Mesothelial cell of epicardium (in vitro differentiated cells): ENCODE measurements at regions not wholly inside any gene's neighbourhood (a gene's known extent, or its start where the extent isn't known, plus 50 kb on each side); places are given as distances from the start of the nearest gene placed in this dataset.
"Not testable (repeated sequence)": the region's sequence is repeated elsewhere in the genome, so short reads cannot be mapped to it uniquely, and the experiment has no call there.

Experiments
- DNase-seq, 2 experiments: peaks; one replicate each; pipeline ENCODE4 v3.0.0; 2021; ENCODE audit warnings: low spot score in 2 of 2; ENCODE audit not compliant: unreplicated experiment in 2 of 2
- H3K27ac Mint-ChIP-seq: 2 replicates; pipeline ENCODE4 v1.8.0; 2021; ENCODE audit warnings: mixed read lengths
- H3K27me3 Mint-ChIP-seq: 2 replicates; pipeline ENCODE4 v1.8.0; 2021; ENCODE audit warnings: low read depth, mixed read lengths
- H3K36me3 Mint-ChIP-seq: 2 replicates; pipeline ENCODE4 v1.8.0; 2021; ENCODE audit warnings: mixed read lengths
- H3K4me1 Mint-ChIP-seq: 2 replicates; pipeline ENCODE4 v1.8.0; 2021; ENCODE audit warnings: mixed read lengths
- H3K4me3 Mint-ChIP-seq: 2 replicates; pipeline ENCODE4 v1.8.0; 2021; ENCODE audit warnings: mild to moderate bottlenecking, moderate library complexity, mixed read lengths
- H3K9me3 Mint-ChIP-seq: 2 replicates; pipeline ENCODE4 v1.8.0; 2021; ENCODE audit warnings: mixed read lengths
- CTCF ChIP-seq: fragments of 200-600 bp; sonication (generic); IDR thresholded peaks from one replicate; pipeline ENCODE4 v1.5.0; 2021; ENCODE audit warnings: antibody characterized with exemption; ENCODE audit not compliant: unreplicated experiment

GRCh38 chr7:76126632-76127031 lies 75.1 kb upstream of the SRRM3 start:
- Mint-ChIP-seq H3K4me3 (no peak overlapping the region), H3K27me3 (peaks cover 3% of the 10 kb centered on the region), H3K9me3 (no peaks in the 10 kb centered on the region), H3K27ac (no peak overlapping the region), H3K36me3 (no peaks in the 10 kb centered on the region), H3K4me1 (no peaks in the 10 kb centered on the region)
- no peak for TF ChIP-seq CTCF
- no peak for DNase-seq

GRCh38 chr7:76129366-76129765 lies 72.3 kb upstream of the SRRM3 start:
- no peak for DNase-seq
- Mint-ChIP-seq H3K4me3 (no peak overlapping the region), H3K27ac (no peak overlapping the region), H3K27me3 (peaks cover 19% of the 10 kb centered on the region), H3K36me3 (no peaks in the 10 kb centered on the region), H3K4me1 (no peaks in the 10 kb centered on the region), H3K9me3 (no peaks in the 10 kb centered on the region)
- no peak for TF ChIP-seq CTCF

GRCh38 chr7:76129836-76130235 lies 71.9 kb upstream of the SRRM3 start:
- H3K9me3 Mint-ChIP-seq, result no peaks in the 10 kb centered on the region
- H3K36me3 Mint-ChIP-seq, result no peaks in the 10 kb centered on the region
- TF ChIP-seq CTCF, result no peak
- DNase-seq, result no peak
- peaks cover 22% of the 10 kb centered on the region for H3K27me3 Mint-ChIP-seq
- no peak overlapping the region for H3K4me3 Mint-ChIP-seq
- no peaks in the 10 kb centered on the region for H3K4me1 Mint-ChIP-seq
- no peak overlapping the region for H3K27ac Mint-ChIP-seq

- not testable (repeated sequence) for H3K4me3 Mint-ChIP-seq, H3K9me3 Mint-ChIP-seq, H3K27ac Mint-ChIP-seq, H3K4me1 Mint-ChIP-seq, H3K36me3 Mint-ChIP-seq, DNase-seq
- H3K27me3 Mint-ChIP-seq, result peaks cover 30% of the 10 kb centered on the region
Observed at GRCh38 chr7:76130661-76131060, 71.0 kb upstream of the SRRM3 start.

GRCh38 chr7:76131887-76132286 lies 69.8 kb upstream of the SRRM3 start:
- not testable (repeated sequence) for DNase-seq, H3K9me3 Mint-ChIP-seq, H3K36me3 Mint-ChIP-seq, H3K4me3 Mint-ChIP-seq, H3K4me1 Mint-ChIP-seq, H3K27ac Mint-ChIP-seq
- peaks cover 39% of the 10 kb centered on the region for H3K27me3 Mint-ChIP-seq

- H3K27ac Mint-ChIP-seq, result no peak overlapping the region
- H3K9me3 Mint-ChIP-seq, result no peaks in the 10 kb centered on the region
- TF ChIP-seq CTCF, result no peak
- DNase-seq, result no peak
- no peaks in the 10 kb centered on the region for H3K36me3 Mint-ChIP-seq
- H3K4me1 Mint-ChIP-seq, result no peaks in the 10 kb centered on the region
- H3K27me3 Mint-ChIP-seq, result peaks cover 52% of the 10 kb centered on the region
- no peak overlapping the region for H3K4me3 Mint-ChIP-seq
Observed at GRCh38 chr7:76133164-76133775, 68.4 kb upstream of the SRRM3 start.

- Mint-ChIP-seq H3K36me3 (no peaks in the 10 kb centered on the region), H3K4me1 (no peaks in the 10 kb centered on the region), H3K4me3 (no peak overlapping the region), H3K27ac (no peak overlapping the region), H3K27me3 (peaks cover 57% of the 10 kb centered on the region), H3K9me3 (no peaks in the 10 kb centered on the region)
- no peak for DNase-seq
- TF ChIP-seq CTCF, result no peak
Observed at GRCh38 chr7:76133839-76134238, 67.9 kb upstream of the SRRM3 start.

GRCh38 chr7:76135263-76135662 lies 66.4 kb upstream of the SRRM3 start:
- not testable (repeated sequence) for H3K9me3 Mint-ChIP-seq, H3K27ac Mint-ChIP-seq, H3K4me3 Mint-ChIP-seq, H3K36me3 Mint-ChIP-seq, DNase-seq, H3K4me1 Mint-ChIP-seq
- H3K27me3 Mint-ChIP-seq, result peaks cover 67% of the 10 kb centered on the region

GRCh38 chr7:76138577-76139313 lies 63.0 kb upstream of the SRRM3 start:
- H3K9me3 Mint-ChIP-seq, DNase-seq, H3K4me1 Mint-ChIP-seq, H3K4me3 Mint-ChIP-seq, H3K36me3 Mint-ChIP-seq, H3K27ac Mint-ChIP-seq: not testable (repeated sequence)
- peaks cover 56% of the 10 kb centered on the region for H3K27me3 Mint-ChIP-seq
